ENCODE measurements at regions not wholly inside any gene's neighbourhood (a gene's known extent, or its start where the extent isn't known, plus 50 kb on each side); places are given as distances from the start of the nearest gene placed in this dataset.

DNA sequence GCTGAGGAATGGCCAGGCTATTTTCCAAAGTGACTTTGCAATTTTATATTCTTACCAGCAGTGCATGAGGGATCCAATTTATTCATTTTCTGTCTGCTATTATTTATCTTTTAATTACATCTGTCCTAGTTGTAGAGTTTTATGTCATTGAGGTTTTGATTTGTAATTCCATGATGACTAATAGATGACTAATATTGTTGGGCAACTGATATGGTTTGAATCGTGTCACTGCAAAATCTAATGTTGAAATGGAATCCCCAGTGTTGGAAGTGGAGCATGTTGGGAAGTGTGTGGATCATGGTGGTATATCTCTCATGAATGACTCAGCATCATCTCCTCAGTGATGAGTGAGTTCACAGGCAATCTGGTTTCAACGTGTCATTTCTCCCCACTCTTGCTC is 201.5 kb downstream of the TBX22 start:
- no peak overlapping the region for H3K4me3 ChIP-seq (ENCODE audit: low read length)
- no peak overlapping the region for H3K27ac ChIP-seq (ENCODE audit: low read length)
- DNase-seq, result no peak
- no peaks in the 10 kb centered on the region for H3K36me3 ChIP-seq (ENCODE audit: control insufficient read depth, insufficient read depth, low read length)
- no peaks in the 10 kb centered on the region for H3K9me3 ChIP-seq (ENCODE audit: control insufficient read depth, low read depth, low read length)
- H3K27me3 ChIP-seq (ENCODE audit: control insufficient read depth, insufficient read depth, low read length), result no peaks in the 10 kb centered on the region
- WGBS (ENCODE audit: insufficient coverage, low lambda C conversion rate), result no CpG with 5 or more reads among the region's 2 CpGs
- no peaks in the 10 kb centered on the region for H3K4me1 ChIP-seq (ENCODE audit: control insufficient read depth, insufficient read depth, low read length)

DNA sequence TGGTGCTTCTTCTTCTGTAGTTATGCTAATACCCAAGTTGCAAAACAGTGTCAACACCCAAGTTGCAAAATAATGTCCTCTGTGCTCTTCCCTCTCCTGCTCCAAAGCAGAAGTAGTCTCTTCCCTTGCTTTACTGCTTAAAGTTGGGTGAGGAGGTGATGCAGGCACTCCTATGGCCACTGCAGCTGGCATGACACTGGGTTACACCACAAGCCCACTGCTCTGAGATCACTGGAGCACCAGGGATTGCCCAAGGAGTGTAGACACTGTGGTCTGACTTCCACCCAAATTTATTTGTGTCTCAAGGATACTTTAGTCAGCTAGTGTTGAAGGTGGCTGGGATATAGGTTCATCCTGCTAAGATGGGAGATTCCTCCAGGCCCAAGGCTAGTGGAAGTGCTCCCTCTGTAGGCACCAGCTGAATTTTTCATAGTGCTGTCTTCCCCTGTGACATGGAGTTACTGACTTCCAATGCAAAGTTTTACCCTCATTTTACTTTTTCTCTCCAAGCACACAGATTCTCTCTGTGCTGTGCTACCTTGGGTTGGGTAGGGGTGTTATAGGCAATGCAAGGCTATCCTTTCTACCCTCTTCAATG is 196.2 kb upstream of the TENT5D start:
- Histone ChIP-seq H3K9me3 (ENCODE audit: control insufficient read depth, low read depth, low read length) (no peaks in the 10 kb centered on the region), H3K4me1 (ENCODE audit: control insufficient read depth, insufficient read depth, low read length) (no peaks in the 10 kb centered on the region), H3K27ac (ENCODE audit: low read length) (no peak overlapping the region), H3K36me3 (ENCODE audit: control insufficient read depth, insufficient read depth, low read length) (no peaks in the 10 kb centered on the region), H3K27me3 (ENCODE audit: control insufficient read depth, insufficient read depth, low read length) (no peaks in the 10 kb centered on the region), H3K4me3 (ENCODE audit: low read length) (no peak overlapping the region)
- no peak for DNase-seq

DNA sequence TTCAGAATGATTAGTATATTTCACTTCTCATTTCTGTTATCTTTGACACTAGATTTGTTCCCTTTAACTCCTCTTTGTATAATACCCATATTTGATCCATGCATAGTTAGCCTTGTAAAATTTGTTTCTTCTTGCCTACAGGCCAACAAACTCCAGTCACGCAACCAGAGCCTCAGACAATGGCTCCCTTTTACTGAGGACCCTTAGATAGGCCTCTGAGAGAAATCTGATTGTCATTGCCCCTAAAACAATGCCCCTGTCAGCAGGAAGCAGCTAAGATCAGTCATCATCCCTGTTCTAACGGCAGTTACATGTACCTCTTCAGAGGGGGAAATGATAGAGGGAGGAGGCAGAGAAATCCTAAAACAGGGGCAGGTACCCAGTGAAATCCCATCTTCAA is 190.6 kb upstream of the TENT5D start:
- Histone ChIP-seq H3K27ac (ENCODE audit: low read length) (no peak overlapping the region), H3K27me3 (ENCODE audit: control insufficient read depth, insufficient read depth, low read length) (no peaks in the 10 kb centered on the region), H3K36me3 (ENCODE audit: control insufficient read depth, insufficient read depth, low read length) (no peaks in the 10 kb centered on the region), H3K4me3 (ENCODE audit: low read length) (no peak overlapping the region), H3K9me3 (ENCODE audit: control insufficient read depth, low read depth, low read length) (no peaks in the 10 kb centered on the region), H3K4me1 (ENCODE audit: control insufficient read depth, insufficient read depth, low read length) (no peaks in the 10 kb centered on the region)
- DNase-seq, result no peak
- WGBS (ENCODE audit: insufficient coverage, low lambda C conversion rate), result no CpG with 5 or more reads among the region's 2 CpGs

DNA sequence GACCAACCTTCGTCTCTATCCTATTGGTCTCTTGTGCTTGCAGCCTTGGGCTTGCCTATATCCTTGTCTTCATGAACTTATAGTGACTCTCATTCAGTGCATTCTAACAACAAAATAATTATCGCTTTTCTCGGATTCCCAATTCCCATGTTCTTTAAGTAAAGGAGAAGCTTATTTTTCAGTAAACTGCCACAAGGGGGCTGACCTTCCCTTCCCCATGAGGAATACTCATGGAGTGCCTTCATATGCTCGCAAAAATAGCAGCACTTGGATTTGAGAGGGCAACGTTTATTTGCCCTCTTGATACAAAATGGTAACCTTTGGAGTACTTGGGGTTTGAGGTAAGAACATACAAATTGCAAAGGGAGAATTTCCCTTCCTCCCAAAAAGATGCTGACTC is 183.2 kb upstream of the TENT5D start:
- Histone ChIP-seq H3K9me3 (ENCODE audit: control insufficient read depth, low read depth, low read length) (no peaks in the 10 kb centered on the region), H3K27ac (ENCODE audit: low read length) (no peak overlapping the region), H3K27me3 (ENCODE audit: control insufficient read depth, insufficient read depth, low read length) (no peaks in the 10 kb centered on the region), H3K4me3 (ENCODE audit: low read length) (no peak overlapping the region), H3K36me3 (ENCODE audit: control insufficient read depth, insufficient read depth, low read length) (no peaks in the 10 kb centered on the region), H3K4me1 (ENCODE audit: control insufficient read depth, insufficient read depth, low read length) (no peaks in the 10 kb centered on the region)
- no CpG with 5 or more reads among the region's 5 CpGs for WGBS (ENCODE audit: insufficient coverage, low lambda C conversion rate)
- DNase-seq, result no peak

DNA sequence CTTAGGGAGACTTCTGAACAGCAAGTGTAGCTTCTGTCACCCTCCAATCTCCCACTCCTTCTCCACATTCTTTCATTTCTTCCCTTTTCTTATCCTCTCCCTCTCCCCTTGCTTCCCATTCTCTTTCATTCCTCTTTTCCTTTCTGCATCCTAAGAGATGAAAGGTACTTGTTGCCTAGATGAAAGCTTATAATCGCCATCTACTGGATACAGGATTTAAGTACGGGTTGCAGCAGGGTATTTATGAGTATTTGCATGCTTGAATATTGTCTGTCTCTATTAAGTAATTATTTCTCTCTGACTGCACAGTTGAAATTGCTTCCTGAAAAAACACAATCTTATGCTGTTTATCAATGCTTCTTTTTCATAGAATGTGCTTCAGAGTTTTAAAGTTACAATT is 174.0 kb upstream of the TENT5D start:
- WGBS (ENCODE audit: insufficient coverage, low lambda C conversion rate), result no CpG with 5 or more reads among the region's 2 CpGs
- Histone ChIP-seq H3K9me3 (ENCODE audit: control insufficient read depth, low read depth, low read length) (no peaks in the 10 kb centered on the region), H3K27me3 (ENCODE audit: control insufficient read depth, insufficient read depth, low read length) (no peaks in the 10 kb centered on the region), H3K4me3 (ENCODE audit: low read length) (no peak overlapping the region), H3K27ac (ENCODE audit: low read length) (no peak overlapping the region), H3K36me3 (ENCODE audit: control insufficient read depth, insufficient read depth, low read length) (no peaks in the 10 kb centered on the region), H3K4me1 (ENCODE audit: control insufficient read depth, insufficient read depth, low read length) (no peaks in the 10 kb centered on the region)
- DNase-seq, result no peak

DNA sequence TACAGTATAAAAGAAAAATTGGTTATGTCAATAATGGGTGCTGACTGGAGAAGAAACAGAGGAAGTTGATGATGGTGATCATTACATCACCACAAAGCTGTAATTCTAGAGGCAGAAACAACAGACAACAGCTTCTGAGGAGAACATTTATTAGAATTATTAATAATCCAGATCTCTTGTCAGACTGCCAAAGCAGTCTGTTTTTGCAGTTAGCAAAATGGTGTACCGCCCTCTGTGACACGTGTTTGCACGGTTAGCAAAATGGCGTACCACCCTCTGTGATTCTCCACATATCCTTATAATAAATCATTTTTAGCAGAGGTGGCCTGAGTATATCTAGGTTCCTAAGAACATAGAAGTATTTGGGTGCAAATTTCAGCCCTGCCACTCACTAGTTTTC is 154.0 kb upstream of the TENT5D start:
- Histone ChIP-seq H3K27me3 (ENCODE audit: control insufficient read depth, insufficient read depth, low read length) (no peaks in the 10 kb centered on the region), H3K9me3 (ENCODE audit: control insufficient read depth, low read depth, low read length) (no peaks in the 10 kb centered on the region), H3K4me1 (ENCODE audit: control insufficient read depth, insufficient read depth, low read length) (no peaks in the 10 kb centered on the region), H3K36me3 (ENCODE audit: control insufficient read depth, insufficient read depth, low read length) (no peaks in the 10 kb centered on the region), H3K4me3 (ENCODE audit: low read length) (no peak overlapping the region), H3K27ac (ENCODE audit: low read length) (no peak overlapping the region)
- no CpG with 5 or more reads among the region's 4 CpGs for WGBS (ENCODE audit: insufficient coverage, low lambda C conversion rate)
- no peak for DNase-seq

DNA sequence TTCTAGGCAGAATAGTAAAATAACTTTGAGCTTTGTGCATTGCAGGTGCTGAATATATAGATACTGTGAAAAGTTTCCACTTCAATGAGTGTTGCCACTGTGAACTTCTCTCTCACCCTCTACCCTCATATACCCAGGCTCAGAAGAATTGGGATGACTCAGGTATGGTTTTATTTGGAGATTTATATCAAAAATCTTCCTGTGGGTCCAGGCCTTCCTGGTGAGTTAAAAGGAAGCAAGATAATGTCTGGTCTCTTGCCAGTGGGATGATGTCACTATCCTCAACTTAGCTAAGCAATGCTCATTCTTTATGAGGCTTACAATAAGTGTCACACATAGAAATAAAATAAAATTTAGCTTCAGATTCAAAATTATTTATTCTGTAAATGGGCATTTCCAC is 153.3 kb upstream of the TENT5D start:
- H3K36me3 ChIP-seq (ENCODE audit: control insufficient read depth, insufficient read depth, low read length), result no peaks in the 10 kb centered on the region
- H3K9me3 ChIP-seq (ENCODE audit: control insufficient read depth, low read depth, low read length), result no peaks in the 10 kb centered on the region
- no peak for DNase-seq
- H3K27ac ChIP-seq (ENCODE audit: low read length), result no peak overlapping the region
- H3K27me3 ChIP-seq (ENCODE audit: control insufficient read depth, insufficient read depth, low read length), result no peaks in the 10 kb centered on the region
- no peaks in the 10 kb centered on the region for H3K4me1 ChIP-seq (ENCODE audit: control insufficient read depth, insufficient read depth, low read length)
- no peak overlapping the region for H3K4me3 ChIP-seq (ENCODE audit: low read length)

DNA sequence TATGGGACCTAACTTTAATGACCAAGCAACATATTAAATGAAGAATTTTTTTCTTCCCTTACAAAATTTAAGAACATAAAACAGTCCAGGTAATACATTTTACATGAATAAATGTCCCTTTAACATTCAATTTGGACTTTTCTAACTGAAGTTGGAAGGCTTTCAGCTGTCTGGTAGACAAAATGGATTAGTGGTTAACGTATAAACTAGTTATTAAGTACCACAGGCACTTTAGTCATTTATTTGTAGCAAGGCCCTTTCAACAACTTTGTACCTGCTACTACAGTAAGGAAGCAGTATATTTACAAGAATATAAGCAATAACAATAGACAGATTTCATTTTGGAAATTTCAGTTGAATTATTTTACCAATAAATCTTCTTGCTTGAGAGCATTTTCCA is 152.5 kb upstream of the TENT5D start:
- H3K27ac ChIP-seq (ENCODE audit: low read length), result no peak overlapping the region
- H3K9me3 ChIP-seq (ENCODE audit: control insufficient read depth, low read depth, low read length), result no peaks in the 10 kb centered on the region
- no peaks in the 10 kb centered on the region for H3K36me3 ChIP-seq (ENCODE audit: control insufficient read depth, insufficient read depth, low read length)
- no peaks in the 10 kb centered on the region for H3K4me1 ChIP-seq (ENCODE audit: control insufficient read depth, insufficient read depth, low read length)
- no peaks in the 10 kb centered on the region for H3K27me3 ChIP-seq (ENCODE audit: control insufficient read depth, insufficient read depth, low read length)
- no CpG with 5 or more reads among the region's 1 CpG for WGBS (ENCODE audit: insufficient coverage, low lambda C conversion rate)
- no peak for DNase-seq
- no peak overlapping the region for H3K4me3 ChIP-seq (ENCODE audit: low read length)

DNA sequence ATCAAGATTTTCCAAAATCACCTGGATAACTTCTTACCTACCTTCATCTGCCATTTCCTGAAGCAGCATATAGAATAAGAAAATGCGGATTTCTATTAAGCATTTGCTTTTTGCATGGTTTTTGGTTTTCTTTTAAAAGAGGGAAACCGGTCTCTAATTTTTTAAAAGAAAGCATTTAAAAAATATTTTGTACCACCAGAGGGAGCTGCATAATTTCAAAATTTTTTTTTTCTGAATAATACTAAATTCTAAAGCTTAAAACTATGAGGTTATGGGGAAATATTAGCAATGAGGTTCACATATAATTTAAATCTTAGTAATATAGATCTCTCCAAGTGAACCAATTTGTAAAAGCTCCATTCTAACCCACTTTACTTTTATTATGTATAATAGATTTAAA is 137.7 kb upstream of the TENT5D start:
- no peak overlapping the region for H3K27ac ChIP-seq (ENCODE audit: low read length)
- H3K4me3 ChIP-seq (ENCODE audit: low read length), result no peak overlapping the region
- DNase-seq, result no peak
- no peaks in the 10 kb centered on the region for H3K27me3 ChIP-seq (ENCODE audit: control insufficient read depth, insufficient read depth, low read length)
- no peaks in the 10 kb centered on the region for H3K36me3 ChIP-seq (ENCODE audit: control insufficient read depth, insufficient read depth, low read length)
- no peaks in the 10 kb centered on the region for H3K4me1 ChIP-seq (ENCODE audit: control insufficient read depth, insufficient read depth, low read length)
- no peaks in the 10 kb centered on the region for H3K9me3 ChIP-seq (ENCODE audit: control insufficient read depth, low read depth, low read length)
- WGBS (ENCODE audit: insufficient coverage, low lambda C conversion rate), result 80% methylated on average over 1 of the region's 2 CpGs

DNA sequence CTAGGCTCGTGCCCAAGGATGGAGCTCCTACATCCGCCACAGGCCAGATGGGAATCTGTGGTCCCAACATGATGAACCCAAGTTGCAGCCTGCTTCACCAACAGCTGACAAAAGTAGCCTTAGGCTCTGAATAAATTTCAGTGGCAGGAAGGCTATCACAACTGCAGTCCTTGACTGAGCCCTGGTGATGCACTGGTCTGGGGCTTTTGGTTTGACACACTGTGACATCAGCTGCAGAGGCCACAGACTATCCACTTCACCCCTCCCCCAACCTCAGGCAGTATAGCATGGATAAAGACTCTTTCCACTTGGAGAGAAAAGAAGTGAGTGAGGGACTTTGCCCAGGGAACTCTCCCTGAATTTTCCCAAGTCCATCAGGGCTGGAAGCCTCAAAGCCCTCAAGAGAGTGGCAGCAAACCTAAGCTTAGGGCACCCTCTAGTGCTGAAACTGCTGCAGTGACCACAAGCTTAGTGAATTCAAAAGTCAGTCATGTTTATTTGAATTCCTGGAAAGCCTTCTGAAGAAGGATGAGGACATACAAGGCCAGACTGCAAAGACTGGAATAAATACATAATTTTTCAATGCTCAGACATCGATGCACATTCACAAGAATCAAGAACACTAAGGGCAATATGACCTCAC is 135.0 kb upstream of the TENT5D start:
- no peaks in the 10 kb centered on the region for H3K27me3 ChIP-seq (ENCODE audit: control insufficient read depth, insufficient read depth, low read length)
- no peaks in the 10 kb centered on the region for H3K4me1 ChIP-seq (ENCODE audit: control insufficient read depth, insufficient read depth, low read length)
- no peaks in the 10 kb centered on the region for H3K9me3 ChIP-seq (ENCODE audit: control insufficient read depth, low read depth, low read length)
- peak; percentile 14 to 34 for DNase-seq
- no CpG with 5 or more reads among the region's 3 CpGs for WGBS (ENCODE audit: insufficient coverage, low lambda C conversion rate)
- no peak overlapping the region for H3K4me3 ChIP-seq (ENCODE audit: low read length)
- no peak overlapping the region for H3K27ac ChIP-seq (ENCODE audit: low read length)
- no peaks in the 10 kb centered on the region for H3K36me3 ChIP-seq (ENCODE audit: control insufficient read depth, insufficient read depth, low read length)

DNA sequence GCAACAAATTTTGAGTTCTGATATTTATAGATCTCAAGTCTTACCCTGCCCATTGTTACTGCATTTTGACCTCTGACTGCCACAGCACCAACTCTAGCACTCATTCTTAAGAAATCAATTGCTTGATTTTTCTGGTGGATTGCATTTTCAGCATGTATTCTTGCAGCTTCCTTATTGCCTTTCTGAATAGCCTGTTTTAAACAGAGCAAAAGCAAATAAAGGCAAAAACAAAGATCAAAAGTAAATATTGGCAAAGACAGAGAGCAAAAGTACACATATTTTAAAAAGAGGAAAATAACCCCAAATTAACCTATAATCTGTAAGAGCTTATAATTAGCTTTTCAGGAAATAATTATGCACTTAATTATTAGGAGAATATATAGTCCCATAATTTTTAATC is 129.4 kb upstream of the TENT5D start:
- no peaks in the 10 kb centered on the region for H3K4me1 ChIP-seq (ENCODE audit: control insufficient read depth, insufficient read depth, low read length)
- no peak overlapping the region for H3K27ac ChIP-seq (ENCODE audit: low read length)
- H3K27me3 ChIP-seq (ENCODE audit: control insufficient read depth, insufficient read depth, low read length), result no peaks in the 10 kb centered on the region
- no peaks in the 10 kb centered on the region for H3K36me3 ChIP-seq (ENCODE audit: control insufficient read depth, insufficient read depth, low read length)
- H3K4me3 ChIP-seq (ENCODE audit: low read length), result no peak overlapping the region
- DNase-seq, result peak in 1 of 2 donors; percentile 1
- no peaks in the 10 kb centered on the region for H3K9me3 ChIP-seq (ENCODE audit: control insufficient read depth, low read depth, low read length)
